Kidney (tissue), 13 donors: ENCODE measurements at regions not wholly inside any gene's neighbourhood (a gene's known extent, or its start where the extent isn't known, plus 50 kb on each side); places are given as distances from the start of the nearest gene placed in this dataset.

Experiments
- DNase-seq, 5 donors: peaks; one replicate each; pipeline ENCODE4 v3.0.0-alpha.2; 2013 to 2020
- FAIRE-seq: peaks from 2 replicates; lab custom pipeline; 2012; peaks lifted over from hg19 to GRCh38; lab: Jason Lieb, UNC
- H3K27ac ChIP-seq, 2 donors: one replicate each; pipeline ENCODE4 v1.7.0; 2013; ENCODE audit warnings: low read depth in 2 of 2, low read length in 2 of 2, inconsistent platforms in 1 of 2
- H3K27me3 ChIP-seq: one replicate; pipeline ENCODE4 v1.7.1; 2013; ENCODE audit warnings: low read length, inconsistent platforms; ENCODE audit not compliant: control insufficient read depth, insufficient read depth
- H3K36me3 ChIP-seq, 3 donors: one replicate each; pipeline versions ENCODE4 v1.7.0 to v1.7.1; 2013; ENCODE audit warnings: low read length in 3 of 3, control low read depth in 1 of 3, inconsistent platforms in 1 of 3; ENCODE audit not compliant: insufficient read depth in 3 of 3, control insufficient read depth in 2 of 3
- H3K4me1 ChIP-seq, 3 donors: one replicate each; pipeline versions ENCODE4 v1.7.0 to v1.7.1; 2013; ENCODE audit warnings: low read length in 3 of 3, inconsistent platforms in 1 of 3, low read depth in 1 of 3; ENCODE audit not compliant: control insufficient read depth in 2 of 3, insufficient read depth in 2 of 3
- H3K4me3 ChIP-seq, 3 donors: one replicate each; pipeline versions ENCODE4 v1.7.0 to v1.8.1; 2013; ENCODE audit warnings: low read length in 3 of 3, control low read depth in 1 of 3, inconsistent platforms in 1 of 3
- H3K9ac ChIP-seq, 3 donors: one replicate each; pipeline versions ENCODE4 v1.7.0 to v1.7.1; 2013; ENCODE audit warnings: low read length in 3 of 3, control low read depth in 1 of 3, inconsistent platforms in 1 of 3
- H3K9me3 ChIP-seq, 3 donors: one replicate each; pipeline versions ENCODE4 v1.7.0 to v1.7.1; 2013; ENCODE audit warnings: low read length in 3 of 3, control low read depth in 1 of 3, inconsistent platforms in 1 of 3; ENCODE audit not compliant: control insufficient read depth in 2 of 3, insufficient read depth in 1 of 3
- CTCF ChIP-seq: IDR thresholded peaks from 3 replicates; pipeline ENCODE4 v1.5.1; 2012; ENCODE audit warnings: mild to moderate bottlenecking, moderate library complexity, borderline replicate concordance; ENCODE audit not compliant: insufficient read depth; ENCODE audit errors: extremely low read depth
- intact Hi-C: fragments of 100-400 bp; cut with DNase I; formaldehyde crosslinking; loops from one replicate; pipeline ENCODE4 v1.11.1; 2022
- donor health status: control.
- donor health status: control.
- donor health status: control.
- donor health status: control.
- donor health status: control.
- donor health status: DM: yes; HTN: yes; CAD: no.
- donor health status: Normal renal cell carcinoma (clear cell type).

DNA sequence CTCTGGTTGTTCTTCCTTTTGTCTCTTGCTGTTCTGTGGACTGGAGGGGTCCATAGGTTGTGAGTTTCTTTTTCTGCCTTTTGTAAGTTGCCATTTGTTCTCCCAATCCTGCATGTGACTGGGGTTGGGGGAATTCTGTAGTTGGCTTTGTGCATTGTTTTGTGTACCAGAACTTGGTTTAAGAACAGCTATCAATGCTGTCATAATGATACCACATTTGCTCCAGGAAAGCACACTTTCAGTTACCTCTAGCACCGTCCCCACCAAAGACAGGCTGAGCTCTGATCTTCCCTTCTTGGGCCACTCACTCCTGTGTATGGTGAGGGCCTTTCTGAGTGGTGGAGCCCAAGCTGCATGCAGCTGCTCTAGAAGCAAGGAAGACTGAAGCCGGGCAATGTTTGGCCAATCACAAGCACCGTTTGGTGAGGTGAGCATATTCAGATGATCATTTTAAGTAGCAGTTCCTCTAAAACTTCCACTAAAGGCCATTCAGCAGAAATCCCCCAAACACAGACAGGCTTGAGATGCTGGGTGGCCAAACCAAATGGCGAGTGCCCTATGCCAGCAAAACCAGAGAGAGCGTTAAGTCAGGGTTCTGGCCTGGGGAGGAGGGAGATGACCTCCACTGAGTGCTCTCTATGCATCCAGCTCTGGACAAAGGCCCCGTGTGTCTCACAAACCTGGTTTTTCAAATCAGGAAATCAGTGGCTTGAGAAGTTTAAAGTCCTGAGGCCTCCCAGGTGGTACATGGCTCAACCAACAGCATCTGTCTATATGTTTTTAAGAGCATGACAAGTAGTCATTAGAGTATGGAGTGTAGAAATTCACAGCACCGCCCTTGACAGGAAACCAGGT lies 120.7 kb upstream of the SPATA13 start:
- no peak for DNase-seq
- no peak overlapping the region for H3K27ac ChIP-seq
- no peaks in the 10 kb centered on the region for H3K9me3 ChIP-seq
- no peak overlapping the region for H3K9ac ChIP-seq
- no peak overlapping the region for H3K4me3 ChIP-seq
- no peak for TF ChIP-seq CTCF
- FAIRE-seq = no peak
- no peaks in the 10 kb centered on the region for H3K36me3 ChIP-seq
- no peaks in the 10 kb centered on the region for H3K27me3 ChIP-seq
- intact Hi-C loops = no loop called here
- H3K4me1 ChIP-seq = peaks cover 2 to 8% (median 4%) of the 10 kb centered on the region in 3 donors

DNA sequence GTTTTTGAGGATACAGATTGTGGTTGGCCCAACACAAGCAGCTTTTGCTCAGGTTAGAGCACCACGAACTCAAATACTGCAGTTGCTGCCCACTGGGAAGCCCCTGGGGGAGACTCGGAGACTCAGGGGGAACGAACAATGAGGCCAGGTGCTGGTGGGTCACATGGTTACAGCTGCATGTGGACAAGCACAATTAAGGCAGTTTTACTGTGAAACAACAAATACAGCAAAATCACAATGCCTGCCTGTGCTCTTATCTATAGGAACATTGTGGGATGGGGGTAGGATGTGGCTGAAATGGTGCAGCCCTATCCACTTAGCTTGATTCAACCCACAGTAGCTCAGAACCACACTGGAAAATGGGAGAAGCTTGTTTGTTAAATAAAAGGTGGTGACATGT lies 119.7 kb upstream of the SPATA13 start:
- no peak overlapping the region for H3K27ac ChIP-seq
- H3K4me3 ChIP-seq = no peak overlapping the region
- H3K9ac ChIP-seq = no peak overlapping the region
- peaks cover 2 to 11% (median 9%) of the 10 kb centered on the region in 3 donors for H3K4me1 ChIP-seq
- no peaks in the 10 kb centered on the region for H3K9me3 ChIP-seq
- FAIRE-seq (no peak), DNase-seq (no peak)
- H3K36me3 ChIP-seq = no peaks in the 10 kb centered on the region
- TF ChIP-seq CTCF = no peak
- no peaks in the 10 kb centered on the region for H3K27me3 ChIP-seq
- intact Hi-C loops = no loop called here

- H3K9me3 ChIP-seq = no peaks in the 10 kb centered on the region
- no peak overlapping the region for H3K4me3 ChIP-seq
- peak overlapping the region in 1 of 3 donors; percentile 32 for H3K9ac ChIP-seq
- no peak for TF ChIP-seq CTCF
- peak overlapping the region; percentile 36 to 69 for H3K27ac ChIP-seq
- H3K36me3 ChIP-seq = no peaks in the 10 kb centered on the region
- peaks cover 2 to 11% (median 9%) of the 10 kb centered on the region in 3 donors for H3K4me1 ChIP-seq
- DNase-seq (peak in 1 of 5 donors; percentile 65), FAIRE-seq (no peak)
- no peaks in the 10 kb centered on the region for H3K27me3 ChIP-seq
- intact Hi-C loops = no loop called here
Observed at GRCh38 chr13:24041651-24042225, 118.8 kb upstream of the SPATA13 start.
